ENCODE measurements at regions not wholly inside any gene's neighbourhood (a gene's known extent, or its start where the extent isn't known, plus 50 kb on each side); places are given as distances from the start of the nearest gene placed in this dataset.

DNA sequence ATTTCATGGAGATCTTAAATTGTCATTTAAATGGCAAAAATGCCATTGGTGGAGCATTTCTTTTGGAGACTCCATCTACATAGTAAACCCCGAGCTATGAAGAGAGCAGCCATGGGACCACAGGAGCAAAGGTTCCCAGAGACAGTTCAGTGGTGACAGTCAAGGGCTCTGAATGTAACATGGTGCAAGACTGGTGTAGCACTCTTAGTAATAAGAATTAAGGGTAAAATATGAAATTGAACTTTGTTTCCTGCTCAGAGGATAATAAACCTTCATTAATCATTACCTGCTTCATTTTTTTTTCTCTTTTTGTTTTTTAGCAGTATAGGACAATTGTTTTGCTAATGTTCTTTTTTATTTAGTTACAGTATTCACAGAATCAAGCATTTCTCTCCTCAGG is 717.5 kb upstream of the POM121L12 start:
- no peak for DNase-seq (ENCODE audit: low read depth)
- TF ChIP-seq, protein P1, sequence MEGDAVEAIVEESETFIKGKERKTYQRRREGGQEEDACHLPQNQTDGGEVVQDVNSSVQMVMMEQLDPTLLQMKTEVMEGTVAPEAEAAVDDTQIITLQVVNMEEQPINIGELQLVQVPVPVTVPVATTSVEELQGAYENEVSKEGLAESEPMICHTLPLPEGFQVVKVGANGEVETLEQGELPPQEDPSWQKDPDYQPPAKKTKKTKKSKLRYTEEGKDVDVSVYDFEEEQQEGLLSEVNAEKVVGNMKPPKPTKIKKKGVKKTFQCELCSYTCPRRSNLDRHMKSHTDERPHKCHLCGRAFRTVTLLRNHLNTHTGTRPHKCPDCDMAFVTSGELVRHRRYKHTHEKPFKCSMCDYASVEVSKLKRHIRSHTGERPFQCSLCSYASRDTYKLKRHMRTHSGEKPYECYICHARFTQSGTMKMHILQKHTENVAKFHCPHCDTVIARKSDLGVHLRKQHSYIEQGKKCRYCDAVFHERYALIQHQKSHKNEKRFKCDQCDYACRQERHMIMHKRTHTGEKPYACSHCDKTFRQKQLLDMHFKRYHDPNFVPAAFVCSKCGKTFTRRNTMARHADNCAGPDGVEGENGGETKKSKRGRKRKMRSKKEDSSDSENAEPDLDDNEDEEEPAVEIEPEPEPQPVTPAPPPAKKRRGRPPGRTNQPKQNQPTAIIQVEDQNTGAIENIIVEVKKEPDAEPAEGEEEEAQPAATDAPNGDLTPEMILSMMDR (IDR thresholded peaks at IDR 0.05; ENCODE audit: low read length, missing control alignments), result no peak
- H3K4me3 ChIP-seq (replicated peaks; ENCODE audit: low read depth, low read length), result no peak overlapping the region

DNA sequence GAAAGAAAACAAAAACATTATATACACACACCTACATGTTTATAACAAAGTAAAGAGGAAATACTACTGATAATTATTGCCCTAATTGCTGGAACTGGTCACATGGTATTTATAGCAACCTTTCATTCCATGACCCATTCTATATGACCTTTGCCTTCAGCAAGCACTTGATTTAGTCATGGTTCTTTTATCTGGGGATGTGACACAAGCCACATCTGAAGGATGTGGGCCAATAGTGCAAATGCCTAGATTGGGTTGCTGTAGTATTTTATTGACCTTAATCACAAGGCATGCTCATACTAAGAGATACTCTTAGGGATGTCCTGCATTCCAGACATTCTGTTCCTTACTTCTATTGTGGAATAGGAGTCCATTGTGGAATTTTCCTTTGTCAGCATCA is 723.5 kb upstream of the POM121L12 start:
- no peak for DNase-seq (ENCODE audit: low read depth)
- TF ChIP-seq, protein P1 (IDR thresholded peaks at IDR 0.05; ENCODE audit: low read length, missing control alignments), result no peak

DNA sequence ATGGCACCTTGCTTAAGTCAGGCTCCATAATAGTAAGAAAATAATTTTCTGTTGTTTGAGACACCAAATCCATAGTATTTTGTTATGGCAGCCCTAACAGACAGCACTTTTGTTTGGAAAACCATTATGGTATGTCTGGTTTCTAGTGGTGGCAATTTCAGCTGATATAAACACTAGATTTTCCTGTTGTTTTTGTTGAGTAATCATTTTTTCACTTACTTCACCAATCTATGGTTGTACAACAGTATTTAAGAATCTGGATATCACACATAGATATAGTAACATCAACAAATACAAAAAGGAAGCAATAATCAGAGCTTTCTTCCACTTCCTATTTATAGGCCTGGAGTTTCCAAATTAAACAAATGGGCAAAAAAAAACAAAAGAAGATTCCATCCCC is 725.8 kb upstream of the POM121L12 start:
- no peak overlapping the region for H3K4me3 ChIP-seq (replicated peaks; ENCODE audit: low read depth, low read length)
- TF ChIP-seq, protein P1 (IDR thresholded peaks at IDR 0.05; ENCODE audit: low read length, missing control alignments), result no peak
- no peak for DNase-seq (ENCODE audit: low read depth)

More for the DNA sequence above, 723.5 kb upstream of the POM121L12 start:
- H3K4me3 ChIP-seq (replicated peaks; ENCODE audit: low read depth, low read length), result no peak overlapping the region

DNA sequence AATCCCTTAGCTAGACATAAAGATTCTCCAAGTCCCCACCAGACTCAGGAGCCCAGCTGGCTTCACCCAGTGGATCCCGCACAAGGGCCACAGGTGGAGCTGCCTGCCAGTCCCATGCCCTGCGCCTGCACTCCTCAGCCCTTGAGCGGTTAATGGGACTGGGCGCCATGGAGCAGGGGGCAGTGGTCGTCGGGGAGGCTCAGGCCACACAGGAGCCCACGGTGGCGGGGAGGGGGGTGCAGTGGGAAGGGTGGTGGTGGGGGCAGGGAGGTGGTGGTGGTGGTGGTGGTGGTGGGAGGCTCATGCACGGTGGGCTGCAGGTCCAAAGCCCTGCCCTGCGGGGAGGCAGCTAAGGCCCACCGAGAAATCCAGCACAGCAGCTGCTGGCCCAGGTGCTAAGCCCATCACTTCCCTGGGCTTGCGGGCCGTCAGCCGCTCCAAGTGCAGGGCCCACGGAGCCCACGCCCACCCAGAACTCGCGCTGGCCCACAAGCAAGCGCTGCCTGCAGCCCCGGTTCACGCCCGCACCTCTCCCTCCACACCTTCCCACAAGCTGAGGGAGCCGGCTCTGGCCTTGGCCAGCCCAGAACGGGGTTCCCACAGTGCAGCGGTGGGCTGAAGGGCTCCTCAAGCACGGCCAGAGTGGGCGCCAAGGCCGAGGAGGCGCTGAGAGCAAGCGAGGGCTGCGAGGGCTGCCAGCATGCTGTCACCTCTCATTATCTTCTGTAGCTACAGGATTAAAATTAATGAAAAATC is 732.5 kb upstream of the POM121L12 start:
- no peak for DNase-seq (ENCODE audit: low read depth)
- H3K4me3 ChIP-seq (replicated peaks; ENCODE audit: low read depth, low read length), result no peak overlapping the region
- TF ChIP-seq, protein P1 (IDR thresholded peaks at IDR 0.05; ENCODE audit: low read length, missing control alignments), result no peak

DNA sequence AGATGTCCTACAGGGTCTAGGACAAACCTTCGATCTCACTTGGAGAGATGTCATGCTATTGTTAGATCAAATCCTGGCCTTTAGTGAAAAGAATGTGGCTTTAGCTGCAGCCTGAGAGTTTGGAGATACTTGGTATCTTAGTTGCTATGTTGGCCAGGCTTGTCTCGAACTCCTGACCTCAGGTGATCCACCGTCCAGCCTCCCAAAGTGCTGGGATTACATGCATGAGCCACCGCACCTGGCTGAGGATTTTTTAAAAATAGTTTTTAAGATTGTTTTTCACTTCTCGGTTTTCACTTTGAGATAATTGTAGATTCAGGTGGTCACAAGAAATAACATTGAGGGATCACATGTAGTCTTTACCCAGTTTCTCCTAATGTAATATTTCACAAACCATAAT is 738.3 kb upstream of the POM121L12 start:
- no peak overlapping the region for H3K4me3 ChIP-seq (replicated peaks; ENCODE audit: low read depth, low read length)
- no peak for DNase-seq (ENCODE audit: low read depth)
- TF ChIP-seq, protein P1 (IDR thresholded peaks at IDR 0.05; ENCODE audit: low read length, missing control alignments), result no peak

DNA sequence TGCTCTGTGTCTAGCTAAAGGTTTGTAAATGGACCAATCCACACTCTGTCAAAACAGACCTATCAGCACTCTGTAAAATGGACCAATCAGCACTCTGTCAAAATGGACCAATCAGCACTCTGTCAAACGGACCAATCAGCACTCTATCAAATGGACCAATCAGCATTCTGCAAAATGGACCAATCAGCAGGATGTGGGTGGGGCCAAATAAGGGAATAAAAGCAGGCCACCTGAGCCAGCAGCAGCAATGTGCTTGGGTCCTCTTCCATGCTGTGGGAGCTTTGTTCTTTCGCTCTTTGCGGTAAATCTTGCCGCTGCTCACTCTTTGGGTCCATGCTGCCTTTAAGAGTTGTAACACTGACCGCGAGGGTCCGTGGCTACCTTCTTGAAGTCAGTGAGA is 740.5 kb upstream of the POM121L12 start:
- no peak for DNase-seq (ENCODE audit: low read depth)
- no peak overlapping the region for H3K4me3 ChIP-seq (replicated peaks; ENCODE audit: low read depth, low read length)
- TF ChIP-seq, protein P1 (IDR thresholded peaks at IDR 0.05; ENCODE audit: low read length, missing control alignments), result no peak

DNA sequence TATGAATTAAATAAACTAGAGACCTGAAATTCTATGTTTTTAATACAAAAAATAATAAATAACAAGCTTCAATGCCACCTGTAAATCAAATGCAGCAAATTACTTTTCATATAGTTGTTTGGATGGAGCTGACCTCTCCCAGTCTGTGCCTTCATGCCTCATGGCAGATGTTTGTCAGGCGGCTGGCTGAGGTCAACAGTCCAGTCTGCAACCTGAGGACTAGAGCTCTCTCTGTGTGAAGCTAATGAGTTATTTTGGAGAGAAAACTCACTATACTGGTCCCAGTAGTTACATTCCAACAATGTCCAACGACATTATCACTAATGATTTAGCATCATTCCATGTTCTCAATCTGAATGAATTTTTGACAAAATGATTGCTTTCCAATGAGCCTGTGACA is 746.2 kb upstream of the POM121L12 start:
- no peak overlapping the region for H3K4me3 ChIP-seq (replicated peaks; ENCODE audit: low read depth, low read length)
- no peak for DNase-seq (ENCODE audit: low read depth)
- TF ChIP-seq, protein P1 (IDR thresholded peaks at IDR 0.05; ENCODE audit: low read length, missing control alignments), result no peak
